ENCODE measurements at regions not wholly inside any gene's neighbourhood (a gene's known extent, or its start where the extent isn't known, plus 50 kb on each side); places are given as distances from the start of the nearest gene placed in this dataset.

DNA sequence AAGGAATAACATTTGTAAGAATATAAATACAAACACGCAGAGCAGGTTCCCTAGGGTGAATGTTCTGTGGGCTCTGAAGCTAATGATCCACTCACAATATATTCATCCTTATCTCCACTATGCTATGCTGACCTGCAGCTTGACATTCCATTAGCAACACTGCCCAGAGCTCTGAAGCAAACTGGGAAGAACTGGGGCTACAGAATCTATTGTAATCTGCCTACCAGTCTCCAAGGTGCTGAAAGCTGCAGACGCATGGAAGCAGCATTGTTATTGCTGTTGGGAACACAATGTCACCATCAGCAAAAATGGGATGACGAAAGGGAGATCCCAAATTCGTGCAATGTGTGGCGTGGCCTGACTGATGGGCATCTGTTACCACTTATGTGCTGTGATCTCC, 316.7 kb upstream of the RORA start:
- in situ Hi-C loops (cut with MboI) (no loop called here), intact Hi-C loops (cut with micrococcal nuclease; ENCODE audit: unreplicated experiment) (no loop called here)
- DNase-seq (ENCODE audit: low read depth, low spot score) = no peak
- ChIA-PET POLR2A (no interaction called here), SMC1A (ENCODE audit: uncharacterized antibody, unreplicated experiment) (no interaction called here), RAD21 (ENCODE audit: unreplicated experiment) (no interaction called here), CTCF (no interaction called here)
- Histone ChIP-seq H3K4me2 (ENCODE audit: control insufficient read depth, insufficient read depth) (no peak overlapping the region), H3K9me3 (replicated peaks; ENCODE audit: control insufficient read depth, insufficient read depth, low read length) (no peaks in the 10 kb centered on the region), H4K20me1 (ENCODE audit: control insufficient read depth, insufficient read depth) (no peaks in the 10 kb centered on the region), H3K9ac (ENCODE audit: control insufficient read depth, insufficient read depth, low read length) (no peak overlapping the region), H3K79me2 (ENCODE audit: control insufficient read depth, insufficient read depth, low read length) (no peaks in the 10 kb centered on the region), H3K36me3 (ENCODE audit: control insufficient read depth in 2 of 2, insufficient read depth in 2 of 2, low read length in 1 of 2) (no peaks in the 10 kb centered on the region), H3K27me3 (replicated peaks in 1 of 2; ENCODE audit: control insufficient read depth in 2 of 2, insufficient read depth in 2 of 2, low read length in 1 of 2) (no peaks in the 10 kb centered on the region), H2AFZ (ENCODE audit: control insufficient read depth, low read depth, low read length) (no peak overlapping the region), H3K27ac (ENCODE audit: control insufficient read depth, insufficient read depth) (no peak overlapping the region), H3K4me3 (no peak overlapping the region), H3K4me1 (ENCODE audit: control insufficient read depth, insufficient read depth, low read length) (no peaks in the 10 kb centered on the region)
- FAIRE-seq = no peak
- TF ChIP-seq USF2 (IDR thresholded peaks at IDR 0.05; ENCODE audit: borderline replicate concordance, low read depth, low read length) (no peak), MAX (IDR thresholded peaks at IDR 0.05; ENCODE audit: low read depth, low read length) (no peak), STAT1 (conservative IDR thresholded peaks at IDR 0.05) (no peak), ZBTB11 (CRISPR knock-in tag; IDR thresholded peaks at IDR 0.05) (no peak)
- TF ChIP-seq, protein P1, sequence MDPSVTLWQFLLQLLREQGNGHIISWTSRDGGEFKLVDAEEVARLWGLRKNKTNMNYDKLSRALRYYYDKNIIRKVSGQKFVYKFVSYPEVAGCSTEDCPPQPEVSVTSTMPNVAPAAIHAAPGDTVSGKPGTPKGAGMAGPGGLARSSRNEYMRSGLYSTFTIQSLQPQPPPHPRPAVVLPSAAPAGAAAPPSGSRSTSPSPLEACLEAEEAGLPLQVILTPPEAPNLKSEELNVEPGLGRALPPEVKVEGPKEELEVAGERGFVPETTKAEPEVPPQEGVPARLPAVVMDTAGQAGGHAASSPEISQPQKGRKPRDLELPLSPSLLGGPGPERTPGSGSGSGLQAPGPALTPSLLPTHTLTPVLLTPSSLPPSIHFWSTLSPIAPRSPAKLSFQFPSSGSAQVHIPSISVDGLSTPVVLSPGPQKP (IDR thresholded peaks at IDR 0.05; ENCODE audit: low read depth, low read length) = no peak
- BruUV-seq (replicated peaks) = no TSS peak
- 32% methylated on average over 5 of the region's 5 CpGs for WGBS (ENCODE audit: insufficient coverage, insufficient replicate concordance, low lambda C conversion rate, missing lambda C conversion rate)
- no peak for ATAC-seq
